ENCODE measurements at regions not wholly inside any gene's neighbourhood (a gene's known extent, or its start where the extent isn't known, plus 50 kb on each side); places are given as distances from the start of the nearest gene placed in this dataset.

- ChIA-PET POLR2A (interaction anchor here (0.7 to 3.4 kb wide), 2 partner anchors 16 to 131 kb away, joined by 3 to 16 read pairs; no protein-coding TSS in a partner anchor), RAD21 (ENCODE audit: low non-redundant PET in 1 of 2, low total read pairs in 2 of 2, uncharacterized antibody in 2 of 2, unreplicated experiment in 2 of 2) (interaction anchor here in 1 of 2 experiments (0.7 kb wide), 1 partner anchor 16 kb away, joined by 3 read pairs; no protein-coding TSS in a partner anchor), CTCF (interaction anchor here (1.3 kb wide), 1 partner anchor 9 kb away, joined by 4 read pairs; no protein-coding TSS in a partner anchor)
- H3K9ac ChIP-seq (ENCODE audit: low read length): peak overlapping the region; percentile 28; the same call in 1 of the 2 replicates
- no peaks in the 10 kb centered on the region for H3K9me3 ChIP-seq (ENCODE audit: control insufficient read depth in 1 of 2, insufficient read depth in 1 of 2, low read depth in 1 of 2, low read length in 2 of 2)
- H2AFZ ChIP-seq (ENCODE audit: low read depth, low read length, poor library complexity, severe bottlenecking): peak overlapping the region; percentile 41
- no peaks in the 10 kb centered on the region for H3K27me3 ChIP-seq (ENCODE audit: insufficient read depth, low read length)
- peak overlapping the region; percentile 11 to 19; a peak in 3 of 4 replicates for H3K4me3 ChIP-seq (replicated peaks in 1 of 2; ENCODE audit: low read depth in 1 of 2, low read length in 2 of 2)
- no peaks in the 10 kb centered on the region for H3K9me2 ChIP-seq (ENCODE audit: insufficient read depth)
- BruUV-seq (replicated peaks): no TSS peak
- peak; percentile 43 for ATAC-seq
- peak overlapping the region; percentile 70 for H3K4me2 ChIP-seq (ENCODE audit: low read length)
- no peaks in the 10 kb centered on the region for H3K36me3 ChIP-seq (ENCODE audit: control insufficient read depth in 1 of 2, insufficient read depth in 2 of 2, low read length in 2 of 2)
- H3K27ac ChIP-seq (ENCODE audit: low read depth, low read length): peak overlapping the region; percentile 15
- DNase-seq (ENCODE audit: low read depth, low spot score): no peak
- H4K20me1 ChIP-seq (ENCODE audit: insufficient read depth): no peaks in the 10 kb centered on the region
- peaks cover 49 to 55% of the 10 kb centered on the region in 2 experiments for H3K4me1 ChIP-seq (ENCODE audit: control insufficient read depth in 1 of 2, insufficient read depth in 2 of 2, low read length in 2 of 2)
- TF ChIP-seq CTCF (IDR thresholded peaks at IDR 0.05 in 2 of 3, conservative IDR thresholded peaks at IDR 0.05 in 1 of 3; ENCODE audit: borderline replicate concordance in 1 of 3, insufficient read depth in 1 of 3, low read depth in 2 of 3, low read length in 2 of 3) (peak in 1 of 3 experiments; percentile 1; a peak in 1 of 6 replicates), POLR2AphosphoS5 (IDR thresholded peaks at IDR 0.05; ENCODE audit: low read depth, low read length) (no peak), CEBPB (IDR thresholded peaks at IDR 0.05; ENCODE audit: low read depth) (peak; percentile 92), MAX (IDR thresholded peaks at IDR 0.05) (0 out of 2 replicates have a peak, but pooled peaks have one; percentile 38), SIN3A (IDR thresholded peaks at IDR 0.05; ENCODE audit: low read depth) (no peak), FOSL1 (IDR thresholded peaks at IDR 0.05; ENCODE audit: low read depth) (peak; percentile 44), JUND (IDR thresholded peaks at IDR 0.05) (peak; percentile 53), EGR1 (IDR thresholded peaks at IDR 0.05; ENCODE audit: low read depth) (no peak), ELF1 (IDR thresholded peaks at IDR 0.05; ENCODE audit: borderline replicate concordance, low read depth) (no peak)
- intact Hi-C loops (cut with micrococcal nuclease): no loop called here
- H3K79me2 ChIP-seq (ENCODE audit: insufficient read depth, low read length): no peaks in the 10 kb centered on the region
Observed at GRCh38 chr13:97125810-97126738, 96.1 kb upstream of the MBNL2 start.
